Stromal cell of bone marrow (primary cell): ENCODE measurements at regions not wholly inside any gene's neighbourhood (a gene's known extent, or its start where the extent isn't known, plus 50 kb on each side); places are given as distances from the start of the nearest gene placed in this dataset.

Experiments
- DNase-seq: peaks from one replicate; pipeline ENCODE4 v3.0.0-alpha.2; 2012; ENCODE audit warnings: low read depth

DNA sequence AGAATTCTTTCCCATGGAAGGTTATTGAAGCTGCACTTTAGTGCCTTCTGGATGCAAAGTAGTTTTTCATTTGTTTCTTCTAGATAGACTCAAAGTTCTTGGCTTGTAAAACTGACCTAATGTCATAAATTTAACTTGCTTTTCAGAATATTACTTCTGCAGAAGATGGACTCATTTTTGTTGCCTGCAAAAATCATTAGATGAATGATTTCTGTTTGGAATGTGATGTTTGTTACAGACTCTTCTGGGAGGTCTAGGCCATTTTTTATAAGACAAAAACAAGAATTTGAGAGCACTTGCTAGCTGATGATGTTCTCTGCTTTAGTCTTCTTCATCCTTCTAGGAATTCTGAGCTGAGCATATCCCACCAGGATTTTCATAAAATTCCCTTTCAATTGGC, 308.6 kb upstream of the GIMD1 start:
- DNase-seq, result no peak

GRCh38 chr4:106676173-106676921, 307.8 kb upstream of the GIMD1 start:
- peak; percentile 31 for DNase-seq

GRCh38 chr4:106671716-106672115, 303.1 kb upstream of the GIMD1 start:
- DNase-seq, result no peak

GRCh38 chr4:106670976-106671375, 302.4 kb upstream of the GIMD1 start:
- no peak for DNase-seq

DNA sequence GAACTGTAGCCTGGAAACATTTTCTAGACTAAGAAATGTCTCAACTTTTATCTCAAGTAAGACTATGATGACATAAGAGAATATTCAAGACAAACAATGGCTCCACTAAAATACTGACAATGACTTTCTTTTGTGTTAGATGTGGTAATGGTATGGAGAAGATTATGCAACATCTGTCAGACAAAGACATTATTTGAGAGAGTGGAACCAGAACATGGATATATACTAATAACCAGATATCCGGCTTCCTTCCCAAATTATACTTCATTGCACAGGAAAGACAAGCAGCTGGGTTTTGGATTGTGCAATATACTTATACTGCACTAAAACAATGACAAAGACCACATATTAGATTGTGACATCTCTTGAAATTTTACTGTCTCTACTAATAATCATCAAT, 290.8 kb upstream of the GIMD1 start:
- no peak for DNase-seq

GRCh38 chr4:106652095-106652494, 283.5 kb upstream of the GIMD1 start:
- DNase-seq, result no peak

GRCh38 chr4:106650701-106651100, 282.1 kb upstream of the GIMD1 start:
- DNase-seq, result no peak

GRCh38 chr4:106647451-106647850, 278.9 kb upstream of the GIMD1 start:
- no peak for DNase-seq

- no peak for DNase-seq
These were observed 260.7 kb upstream of the GIMD1 start for GRCh38 chr4:106629268-106629625.

GRCh38 chr4:106628586-106629267, 260.1 kb upstream of the GIMD1 start:
- DNase-seq, result no peak

- peak; percentile 41 for DNase-seq
These were observed 258.5 kb upstream of the GIMD1 start for GRCh38 chr4:106627051-106627450.

- no peak for DNase-seq
These were observed 256.1 kb upstream of the GIMD1 start for GRCh38 chr4:106624671-106625070.

DNA sequence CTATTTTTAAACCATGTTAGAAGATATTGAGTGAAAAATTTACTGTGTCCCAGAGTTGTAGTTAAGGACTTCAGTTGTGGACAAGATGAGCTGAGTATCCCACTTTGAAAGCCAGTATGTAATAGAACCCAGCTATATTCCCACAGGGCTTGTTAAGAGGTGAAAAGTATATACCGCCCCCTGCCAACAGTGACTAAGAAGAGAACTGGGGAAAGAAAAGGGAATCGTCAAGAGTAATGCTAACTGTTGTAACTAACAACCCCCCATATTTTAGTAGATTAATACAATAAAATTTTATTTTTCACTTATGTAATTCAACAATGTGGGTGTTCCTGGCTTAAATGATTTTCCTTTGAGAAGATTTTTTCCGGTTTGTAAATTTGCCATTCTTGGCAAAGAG, 250.4 kb upstream of the GIMD1 start:
- DNase-seq, result peak; percentile 31

GRCh38 chr4:106615961-106616360, 247.4 kb upstream of the GIMD1 start:
- DNase-seq, result no peak

GRCh38 chr4:106615410-106615945, 246.9 kb upstream of the GIMD1 start:
- DNase-seq, result no peak

GRCh38 chr4:106614441-106614840, 245.9 kb upstream of the GIMD1 start:
- no peak for DNase-seq

- no peak for DNase-seq
These were observed 241.3 kb upstream of the GIMD1 start for GRCh38 chr4:106609917-106610316.

- no peak for DNase-seq
These were observed 239.0 kb upstream of the GIMD1 start for GRCh38 chr4:106607558-106607957.

DNA sequence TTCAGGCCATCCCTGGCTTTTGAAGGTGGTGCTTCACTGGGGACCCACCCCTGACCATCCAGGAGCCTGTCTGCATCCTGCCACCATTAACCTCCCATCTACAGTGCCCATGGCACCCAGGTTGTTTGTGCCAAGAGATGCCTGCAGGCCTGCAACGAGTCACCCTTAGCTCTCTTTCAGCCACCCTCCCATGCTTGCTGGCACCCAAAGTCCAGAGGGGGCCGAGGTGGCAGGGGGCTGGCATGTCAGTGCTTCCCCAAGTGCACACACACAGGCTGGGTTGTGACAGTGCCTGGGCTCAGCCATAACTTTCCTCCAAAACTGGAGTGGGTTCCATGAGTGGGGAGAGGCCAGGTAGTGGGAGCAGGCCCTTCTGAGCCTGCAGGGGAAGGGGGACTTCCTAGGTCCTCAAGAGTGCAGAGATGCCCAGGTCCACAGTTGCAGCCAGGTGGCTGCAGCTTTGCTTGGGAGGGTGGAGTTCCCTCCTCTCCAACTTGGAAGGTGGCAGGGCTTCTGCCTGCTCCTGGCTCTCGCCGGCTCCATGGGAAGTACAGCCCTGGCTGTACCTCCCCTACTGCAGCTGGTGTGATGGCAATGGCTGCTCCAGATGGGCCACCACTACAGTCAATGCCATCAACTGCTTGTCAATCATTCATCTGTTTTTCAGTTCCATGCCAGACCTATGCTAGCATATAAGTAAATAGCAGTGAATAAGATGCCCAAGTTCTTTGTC, 235.9 kb upstream of the GIMD1 start:
- no peak for DNase-seq

DNA sequence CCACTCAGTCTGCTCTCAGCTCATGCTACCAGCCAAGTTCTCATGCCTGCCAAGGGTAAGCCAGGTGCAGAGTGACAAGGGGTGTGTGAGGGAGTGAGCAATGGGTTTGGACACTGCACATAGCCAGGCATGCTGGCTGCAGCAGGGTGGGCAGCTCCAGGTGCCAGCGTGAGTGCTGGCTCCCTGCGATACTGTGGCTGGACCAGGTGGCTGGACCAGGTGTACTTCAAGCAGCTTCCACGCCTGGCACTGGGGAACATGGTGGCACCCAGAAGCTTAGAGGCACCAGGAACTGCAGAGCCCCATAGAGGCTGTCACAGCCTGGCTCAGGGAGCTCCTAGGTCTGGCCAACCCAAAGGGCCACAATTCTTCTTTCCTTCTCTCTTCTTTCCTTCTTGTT, 234.9 kb upstream of the GIMD1 start:
- no peak for DNase-seq

- no peak for DNase-seq
These were observed 234.1 kb upstream of the GIMD1 start for GRCh38 chr4:106602711-106603110.

GRCh38 chr4:106601519-106601918, 232.9 kb upstream of the GIMD1 start:
- DNase-seq, result no peak

- DNase-seq, result no peak
These were observed 227.3 kb upstream of the GIMD1 start for GRCh38 chr4:106595906-106596305.
